ENCODE measurements at regions not wholly inside any gene's neighbourhood (a gene's known extent, or its start where the extent isn't known, plus 50 kb on each side); places are given as distances from the start of the nearest gene placed in this dataset.

- DNase-seq (ENCODE audit: low read depth, low spot score), result no peak
- Histone ChIP-seq H3K27ac (ENCODE audit: low read length) (no peak overlapping the region), H3K36me3 (ENCODE audit: control insufficient read depth, insufficient read depth, low read length) (no peaks in the 10 kb centered on the region), H3K9me3 (ENCODE audit: control insufficient read depth, insufficient read depth, low read length) (peaks cover 14% of the 10 kb centered on the region), H3K4me1 (ENCODE audit: control insufficient read depth, insufficient read depth, low read length) (no peaks in the 10 kb centered on the region), H3K27me3 (ENCODE audit: control insufficient read depth, insufficient read depth, low read length) (no peaks in the 10 kb centered on the region), H3K4me3 (ENCODE audit: low read length) (no peak overlapping the region)
Observed at GRCh38 chr7:69254643-69255042, 343.6 kb upstream of the AUTS2 start.

GRCh38 chr7:69256634-69257081, 341.6 kb upstream of the AUTS2 start:
- no peak overlapping the region for H3K27ac ChIP-seq (ENCODE audit: low read length)
- no peaks in the 10 kb centered on the region for H3K4me1 ChIP-seq (ENCODE audit: control insufficient read depth, insufficient read depth, low read length)
- no CpG with 5 or more reads among the region's 12 CpGs for WGBS (ENCODE audit: insufficient coverage, insufficient read length)
- H3K4me3 ChIP-seq (ENCODE audit: low read length), result no peak overlapping the region
- peaks cover 14% of the 10 kb centered on the region for H3K9me3 ChIP-seq (ENCODE audit: control insufficient read depth, insufficient read depth, low read length)
- no peak for DNase-seq (ENCODE audit: low read depth, low spot score)
- no peaks in the 10 kb centered on the region for H3K36me3 ChIP-seq (ENCODE audit: control insufficient read depth, insufficient read depth, low read length)
- H3K27me3 ChIP-seq (ENCODE audit: control insufficient read depth, insufficient read depth, low read length), result no peaks in the 10 kb centered on the region

- H3K9me3 ChIP-seq (ENCODE audit: control insufficient read depth, insufficient read depth, low read length), result peaks cover 14% of the 10 kb centered on the region
- WGBS (ENCODE audit: insufficient coverage, insufficient read length), result 100% methylated on average over 1 of the region's 2 CpGs
- H3K36me3 ChIP-seq (ENCODE audit: control insufficient read depth, insufficient read depth, low read length), result no peaks in the 10 kb centered on the region
- H3K27ac ChIP-seq (ENCODE audit: low read length), result no peak overlapping the region
- H3K27me3 ChIP-seq (ENCODE audit: control insufficient read depth, insufficient read depth, low read length), result no peaks in the 10 kb centered on the region
- H3K4me3 ChIP-seq (ENCODE audit: low read length), result no peak overlapping the region
- H3K4me1 ChIP-seq (ENCODE audit: control insufficient read depth, insufficient read depth, low read length), result no peaks in the 10 kb centered on the region
- no peak for DNase-seq (ENCODE audit: low read depth, low spot score)
Observed at GRCh38 chr7:69257592-69257991, 340.7 kb upstream of the AUTS2 start.

DNA sequence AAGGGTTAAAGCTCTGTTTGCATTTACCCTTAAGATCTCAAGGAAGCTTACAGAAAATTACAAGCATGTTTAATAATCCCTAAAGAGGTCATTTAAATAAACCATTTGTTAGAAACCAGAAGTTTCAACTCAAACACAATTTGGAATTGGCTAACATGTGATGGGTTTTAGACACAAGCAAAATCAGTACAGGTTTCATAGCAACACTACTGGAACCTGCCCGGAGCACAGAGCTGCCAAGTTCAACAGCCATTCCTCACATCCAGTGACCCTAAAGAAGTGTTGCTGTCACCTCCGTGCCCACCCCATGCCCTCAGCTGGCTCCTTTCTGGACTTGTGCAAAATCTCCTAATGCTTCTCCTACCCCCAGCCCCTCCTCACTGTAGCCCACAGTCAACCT, 338.8 kb upstream of the AUTS2 start:
- Histone ChIP-seq H3K27ac (ENCODE audit: low read length) (no peak overlapping the region), H3K4me1 (ENCODE audit: control insufficient read depth, insufficient read depth, low read length) (no peaks in the 10 kb centered on the region), H3K4me3 (ENCODE audit: low read length) (no peak overlapping the region), H3K36me3 (ENCODE audit: control insufficient read depth, insufficient read depth, low read length) (no peaks in the 10 kb centered on the region), H3K27me3 (ENCODE audit: control insufficient read depth, insufficient read depth, low read length) (no peaks in the 10 kb centered on the region), H3K9me3 (ENCODE audit: control insufficient read depth, insufficient read depth, low read length) (peaks cover 15% of the 10 kb centered on the region)
- DNase-seq (ENCODE audit: low read depth, low spot score), result no peak
- no CpG with 5 or more reads among the region's 2 CpGs for WGBS (ENCODE audit: insufficient coverage, insufficient read length)

DNA sequence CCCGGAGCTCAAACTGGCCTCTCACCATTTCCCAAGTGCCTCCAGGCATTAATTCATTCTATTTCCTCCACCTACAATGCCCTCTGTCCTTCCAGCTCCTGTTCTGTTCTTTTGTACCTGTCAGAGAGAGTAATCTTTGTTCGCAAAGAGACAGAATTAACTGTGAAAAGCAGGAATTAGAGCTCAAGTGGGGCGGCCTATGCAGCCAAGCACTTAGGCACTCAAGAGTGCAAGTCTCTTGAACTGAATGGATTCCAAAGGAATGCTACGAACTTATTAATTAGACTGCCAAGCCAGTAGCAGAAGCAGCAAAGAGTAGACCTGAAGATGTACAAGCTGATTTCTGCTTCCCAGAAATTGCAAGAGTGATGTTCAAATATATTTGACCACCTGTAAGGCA, 338.3 kb upstream of the AUTS2 start:
- H3K4me3 ChIP-seq (ENCODE audit: low read length), result no peak overlapping the region
- no peak overlapping the region for H3K27ac ChIP-seq (ENCODE audit: low read length)
- H3K27me3 ChIP-seq (ENCODE audit: control insufficient read depth, insufficient read depth, low read length), result no peaks in the 10 kb centered on the region
- WGBS (ENCODE audit: insufficient coverage, insufficient read length), result no CpG with 5 or more reads among the region's 4 CpGs
- no peaks in the 10 kb centered on the region for H3K36me3 ChIP-seq (ENCODE audit: control insufficient read depth, insufficient read depth, low read length)
- no peak for DNase-seq (ENCODE audit: low read depth, low spot score)
- peaks cover 15% of the 10 kb centered on the region for H3K9me3 ChIP-seq (ENCODE audit: control insufficient read depth, insufficient read depth, low read length)
- no peaks in the 10 kb centered on the region for H3K4me1 ChIP-seq (ENCODE audit: control insufficient read depth, insufficient read depth, low read length)

GRCh38 chr7:69263550-69263949, 334.7 kb upstream of the AUTS2 start:
- Histone ChIP-seq H3K27ac (ENCODE audit: low read length) (no peak overlapping the region), H3K4me1 (ENCODE audit: control insufficient read depth, insufficient read depth, low read length) (no peaks in the 10 kb centered on the region), H3K27me3 (ENCODE audit: control insufficient read depth, insufficient read depth, low read length) (no peaks in the 10 kb centered on the region), H3K4me3 (ENCODE audit: low read length) (no peak overlapping the region), H3K36me3 (ENCODE audit: control insufficient read depth, insufficient read depth, low read length) (no peaks in the 10 kb centered on the region), H3K9me3 (ENCODE audit: control insufficient read depth, insufficient read depth, low read length) (peaks cover 6% of the 10 kb centered on the region)
- no peak for DNase-seq (ENCODE audit: low read depth, low spot score)

GRCh38 chr7:69269806-69270205, 328.5 kb upstream of the AUTS2 start:
- H3K4me1 ChIP-seq (ENCODE audit: control insufficient read depth, insufficient read depth, low read length), result no peaks in the 10 kb centered on the region
- no peak overlapping the region for H3K4me3 ChIP-seq (ENCODE audit: low read length)
- no CpG with 5 or more reads among the region's 4 CpGs for WGBS (ENCODE audit: insufficient coverage, insufficient read length)
- no peak overlapping the region for H3K27ac ChIP-seq (ENCODE audit: low read length)
- no peaks in the 10 kb centered on the region for H3K36me3 ChIP-seq (ENCODE audit: control insufficient read depth, insufficient read depth, low read length)
- H3K9me3 ChIP-seq (ENCODE audit: control insufficient read depth, insufficient read depth, low read length), result peaks cover 6% of the 10 kb centered on the region
- DNase-seq (ENCODE audit: low read depth, low spot score), result no peak
- no peaks in the 10 kb centered on the region for H3K27me3 ChIP-seq (ENCODE audit: control insufficient read depth, insufficient read depth, low read length)

- no peaks in the 10 kb centered on the region for H3K4me1 ChIP-seq (ENCODE audit: control insufficient read depth, insufficient read depth, low read length)
- no peak overlapping the region for H3K4me3 ChIP-seq (ENCODE audit: low read length)
- no peaks in the 10 kb centered on the region for H3K36me3 ChIP-seq (ENCODE audit: control insufficient read depth, insufficient read depth, low read length)
- H3K27me3 ChIP-seq (ENCODE audit: control insufficient read depth, insufficient read depth, low read length), result no peaks in the 10 kb centered on the region
- DNase-seq (ENCODE audit: low read depth, low spot score), result no peak
- H3K9me3 ChIP-seq (ENCODE audit: control insufficient read depth, insufficient read depth, low read length), result peaks cover 11% of the 10 kb centered on the region
- H3K27ac ChIP-seq (ENCODE audit: low read length), result no peak overlapping the region
- WGBS (ENCODE audit: insufficient coverage, insufficient read length), result no CpG with 5 or more reads among the region's 1 CpG
Observed at GRCh38 chr7:69272101-69272500, 326.2 kb upstream of the AUTS2 start.

DNA sequence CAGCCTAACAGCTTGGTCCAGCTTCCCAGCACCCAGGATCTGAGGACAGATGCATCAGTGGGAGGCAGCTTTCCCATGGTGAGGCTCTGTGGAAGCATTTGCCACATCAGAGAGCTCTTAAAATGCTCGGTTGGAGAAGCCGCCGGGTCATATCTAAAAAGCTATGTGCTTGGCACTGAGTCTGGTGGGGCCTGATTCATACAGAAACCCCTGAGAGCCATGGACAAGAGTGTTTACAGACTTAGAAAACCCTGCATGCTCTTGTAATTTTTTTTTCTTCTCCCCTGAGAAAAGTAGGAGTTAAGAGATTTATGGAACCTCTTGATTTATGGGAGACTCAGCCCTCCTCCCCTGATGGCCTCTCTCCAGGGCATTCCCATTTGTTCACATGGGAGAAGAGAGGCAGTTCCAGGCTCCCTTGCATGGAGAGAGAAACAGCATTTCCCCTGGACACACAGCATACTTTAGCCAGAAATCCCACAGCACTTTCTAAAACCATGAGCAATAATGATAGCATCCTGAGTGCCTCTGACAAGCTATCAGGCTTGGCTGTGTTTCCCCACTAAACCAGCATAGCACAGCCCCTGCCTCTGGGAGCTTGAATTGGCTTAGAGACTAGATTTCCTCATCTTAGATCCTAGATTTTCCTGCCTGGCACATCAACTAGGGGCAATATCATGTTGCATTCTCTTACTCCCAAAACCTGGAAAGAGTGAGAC, 322.1 kb upstream of the AUTS2 start:
- peaks cover 10% of the 10 kb centered on the region for H3K9me3 ChIP-seq (ENCODE audit: control insufficient read depth, insufficient read depth, low read length)
- WGBS (ENCODE audit: insufficient coverage, insufficient read length), result no CpG with 5 or more reads among the region's 3 CpGs
- H3K4me1 ChIP-seq (ENCODE audit: control insufficient read depth, insufficient read depth, low read length), result no peaks in the 10 kb centered on the region
- no peak overlapping the region for H3K27ac ChIP-seq (ENCODE audit: low read length)
- DNase-seq (ENCODE audit: low read depth, low spot score), result no peak
- no peak overlapping the region for H3K4me3 ChIP-seq (ENCODE audit: low read length)
- no peaks in the 10 kb centered on the region for H3K36me3 ChIP-seq (ENCODE audit: control insufficient read depth, insufficient read depth, low read length)
- H3K27me3 ChIP-seq (ENCODE audit: control insufficient read depth, insufficient read depth, low read length), result no peaks in the 10 kb centered on the region

DNA sequence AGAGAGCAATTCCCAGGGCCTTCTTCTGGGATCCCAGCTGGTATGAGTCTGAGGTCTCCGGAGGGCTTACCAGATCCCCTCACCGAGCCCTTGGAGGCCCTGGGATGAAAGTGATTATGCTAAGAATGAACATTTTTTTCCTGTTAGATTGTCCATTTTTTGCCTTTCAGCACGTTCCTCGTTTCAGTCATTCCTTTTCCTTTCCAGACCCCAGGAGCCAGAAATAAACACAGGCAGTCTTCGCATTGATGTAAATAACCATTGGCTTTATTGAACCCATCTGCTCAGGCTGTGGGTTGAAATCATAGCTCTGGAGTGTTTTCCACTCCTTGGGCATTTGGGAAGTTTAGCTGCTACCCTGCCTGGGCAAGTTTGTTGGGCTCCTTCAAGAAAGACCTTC, 320.9 kb upstream of the AUTS2 start:
- Histone ChIP-seq H3K9me3 (ENCODE audit: control insufficient read depth, insufficient read depth, low read length) (peaks cover 9% of the 10 kb centered on the region), H3K27me3 (ENCODE audit: control insufficient read depth, insufficient read depth, low read length) (no peaks in the 10 kb centered on the region), H3K36me3 (ENCODE audit: control insufficient read depth, insufficient read depth, low read length) (no peaks in the 10 kb centered on the region), H3K4me1 (ENCODE audit: control insufficient read depth, insufficient read depth, low read length) (no peaks in the 10 kb centered on the region), H3K27ac (ENCODE audit: low read length) (no peak overlapping the region), H3K4me3 (ENCODE audit: low read length) (no peak overlapping the region)
- no peak for DNase-seq (ENCODE audit: low read depth, low spot score)
- WGBS (ENCODE audit: insufficient coverage, insufficient read length), result no CpG with 5 or more reads among the region's 5 CpGs

DNA sequence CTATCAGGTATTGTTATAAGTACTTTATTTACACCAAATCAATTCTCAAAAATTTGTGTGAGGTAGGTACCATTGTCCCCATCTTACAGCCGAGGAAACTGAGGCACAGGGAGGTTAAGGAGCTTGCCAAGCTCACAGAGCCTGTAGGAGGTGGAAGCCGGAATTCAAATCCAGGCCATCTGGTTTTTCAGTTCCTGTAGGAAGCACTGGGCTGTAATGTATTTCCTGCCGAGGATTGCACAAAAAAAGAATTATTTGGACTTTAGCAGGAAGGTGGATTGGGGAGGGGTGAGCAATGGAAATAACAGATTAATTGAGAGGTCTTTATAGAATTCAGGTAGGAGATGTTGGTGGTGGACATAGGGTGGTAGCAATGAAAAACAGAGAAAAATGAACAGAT, 315.3 kb upstream of the AUTS2 start:
- H3K27me3 ChIP-seq (ENCODE audit: control insufficient read depth, insufficient read depth, low read length), result no peaks in the 10 kb centered on the region
- peaks cover 7% of the 10 kb centered on the region for H3K9me3 ChIP-seq (ENCODE audit: control insufficient read depth, insufficient read depth, low read length)
- no peaks in the 10 kb centered on the region for H3K36me3 ChIP-seq (ENCODE audit: control insufficient read depth, insufficient read depth, low read length)
- no peak overlapping the region for H3K27ac ChIP-seq (ENCODE audit: low read length)
- no CpG with 5 or more reads among the region's 3 CpGs for WGBS (ENCODE audit: insufficient coverage, insufficient read length)
- no peaks in the 10 kb centered on the region for H3K4me1 ChIP-seq (ENCODE audit: control insufficient read depth, insufficient read depth, low read length)
- DNase-seq (ENCODE audit: low read depth, low spot score), result no peak
- no peak overlapping the region for H3K4me3 ChIP-seq (ENCODE audit: low read length)

Measured in iPS DF 6.9 (cell line).